ENCODE measurements at regions not wholly inside any gene's neighbourhood (a gene's known extent, or its start where the extent isn't known, plus 50 kb on each side); places are given as distances from the start of the nearest gene placed in this dataset.
"Not testable (repeated sequence)": the region's sequence is repeated elsewhere in the genome, so short reads cannot be mapped to it uniquely, and the experiment has no call there.

- no peak for DNase-seq (ENCODE audit: insufficient read length, low spot score, missing footprints)
- Histone ChIP-seq H3K4me1 (ENCODE audit: insufficient read depth, low read length) (no peaks in the 10 kb centered on the region), H3K9me3 (ENCODE audit: low read depth, low read length) (no peaks in the 10 kb centered on the region), H3K27me3 (ENCODE audit: insufficient read depth, low read length) (no peaks in the 10 kb centered on the region), H3K27ac (ENCODE audit: low read depth, low read length) (no peak overlapping the region), H3K4me3 (ENCODE audit: insufficient read depth, low read length) (no peak overlapping the region), H3K36me3 (ENCODE audit: insufficient read depth, low read length) (no peaks in the 10 kb centered on the region), H3K79me2 (ENCODE audit: insufficient read depth, low read length) (no peaks in the 10 kb centered on the region), H3K4me2 (ENCODE audit: insufficient read depth, low read length) (no peak overlapping the region), H4K20me1 (ENCODE audit: insufficient read depth, low read length) (no peaks in the 10 kb centered on the region), H2AFZ (ENCODE audit: low read length) (no peak overlapping the region)
- no peak for TF ChIP-seq CTCF (IDR thresholded peaks at IDR 0.05; ENCODE audit: extremely low read depth, low read depth, low read length)
These were observed 1062.8 kb upstream of the NOVA1 start for GRCh38 chr14:27660683-27661082.

GRCh38 chr14:27668531-27668930, 1070.7 kb upstream of the NOVA1 start:
- no peaks in the 10 kb centered on the region for H3K36me3 ChIP-seq (ENCODE audit: insufficient read depth, low read length)
- H3K9me3 ChIP-seq (ENCODE audit: low read depth, low read length), result no peaks in the 10 kb centered on the region
- H4K20me1 ChIP-seq (ENCODE audit: insufficient read depth, low read length), result no peaks in the 10 kb centered on the region
- H3K79me2 ChIP-seq (ENCODE audit: insufficient read depth, low read length), result no peaks in the 10 kb centered on the region
- H3K4me2 ChIP-seq (ENCODE audit: insufficient read depth, low read length), result no peak overlapping the region
- no peak overlapping the region for H2AFZ ChIP-seq (ENCODE audit: low read length)
- no peaks in the 10 kb centered on the region for H3K27me3 ChIP-seq (ENCODE audit: insufficient read depth, low read length)
- H3K27ac ChIP-seq (ENCODE audit: low read depth, low read length), result no peak overlapping the region
- no peaks in the 10 kb centered on the region for H3K4me1 ChIP-seq (ENCODE audit: insufficient read depth, low read length)
- no peak overlapping the region for H3K4me3 ChIP-seq (ENCODE audit: insufficient read depth, low read length)
- TF ChIP-seq CTCF (IDR thresholded peaks at IDR 0.05; ENCODE audit: extremely low read depth, low read depth, low read length), result no peak
- DNase-seq (ENCODE audit: insufficient read length, low spot score, missing footprints), result no peak

GRCh38 chr14:27672047-27672446, 1074.2 kb upstream of the NOVA1 start:
- no peaks in the 10 kb centered on the region for H3K4me1 ChIP-seq (ENCODE audit: insufficient read depth, low read length)
- no peak overlapping the region for H3K4me2 ChIP-seq (ENCODE audit: insufficient read depth, low read length)
- no peaks in the 10 kb centered on the region for H3K27me3 ChIP-seq (ENCODE audit: insufficient read depth, low read length)
- no peak overlapping the region for H2AFZ ChIP-seq (ENCODE audit: low read length)
- no peak overlapping the region for H3K4me3 ChIP-seq (ENCODE audit: insufficient read depth, low read length)
- no peaks in the 10 kb centered on the region for H4K20me1 ChIP-seq (ENCODE audit: insufficient read depth, low read length)
- no peak for DNase-seq (ENCODE audit: insufficient read length, low spot score, missing footprints)
- no peaks in the 10 kb centered on the region for H3K9me3 ChIP-seq (ENCODE audit: low read depth, low read length)
- no peak overlapping the region for H3K27ac ChIP-seq (ENCODE audit: low read depth, low read length)
- no peaks in the 10 kb centered on the region for H3K79me2 ChIP-seq (ENCODE audit: insufficient read depth, low read length)
- TF ChIP-seq CTCF (IDR thresholded peaks at IDR 0.05; ENCODE audit: extremely low read depth, low read depth, low read length), result no peak
- no peaks in the 10 kb centered on the region for H3K36me3 ChIP-seq (ENCODE audit: insufficient read depth, low read length)

GRCh38 chr14:27672811-27673737, 1075.2 kb upstream of the NOVA1 start:
- DNase-seq (ENCODE audit: insufficient read length, low spot score, missing footprints); H3K4me2 ChIP-seq (ENCODE audit: insufficient read depth, low read length); H3K27me3 ChIP-seq (ENCODE audit: insufficient read depth, low read length); H4K20me1 ChIP-seq (ENCODE audit: insufficient read depth, low read length); H3K9me3 ChIP-seq (ENCODE audit: low read depth, low read length); H2AFZ ChIP-seq (ENCODE audit: low read length); H3K36me3 ChIP-seq (ENCODE audit: insufficient read depth, low read length); H3K79me2 ChIP-seq (ENCODE audit: insufficient read depth, low read length); H3K4me3 ChIP-seq (ENCODE audit: insufficient read depth, low read length); H3K4me1 ChIP-seq (ENCODE audit: insufficient read depth, low read length); H3K27ac ChIP-seq (ENCODE audit: low read depth, low read length): not testable (repeated sequence)
